HL-60 (cell line): ENCODE measurements at regions not wholly inside any gene's neighbourhood (a gene's known extent, or its start where the extent isn't known, plus 50 kb on each side); places are given as distances from the start of the nearest gene placed in this dataset.

ENCODE experiments used
- DNase-seq, 2 experiments: peaks; one replicate each; pipeline ENCODE4 v3.0.0-alpha.2; 2010 to 2020; ENCODE audit warnings: low read depth in 1 of 2, low spot score in 1 of 2
- H3K27ac ChIP-seq: fragments of 250-450 bp; sonication (Bioruptor Pico); replicated peaks from 2 replicates; pipeline ENCODE4 v1.5.1; 2020; ENCODE audit warnings: mild to moderate bottlenecking, moderate library complexity
- H3K27me3 ChIP-seq: fragments of 250-450 bp; sonication (Bioruptor Pico); 2 replicates; pipeline ENCODE4 v1.5.1; 2021; ENCODE audit warnings: mild to moderate bottlenecking, moderate library complexity; ENCODE audit not compliant: insufficient read depth, poor library complexity, severe bottlenecking
- H3K4me3 ChIP-seq: replicated peaks from 2 replicates; pipeline ENCODE4 v1.5.1; 2011; ENCODE audit warnings: mild to moderate bottlenecking, control low read depth, low read length; ENCODE audit not compliant: insufficient read depth
- CTCF ChIP-seq: IDR thresholded peaks from one replicate; pipeline ENCODE4 v1.5.1; 2011; ENCODE audit warnings: low read length, control low read depth, inconsistent platforms; ENCODE audit not compliant: insufficient read depth
- GABPA ChIP-seq: IDR thresholded peaks from 2 replicates; pipeline ENCODE4 v1.6.1; 2012; ENCODE audit warnings: low read depth
- POLR2AphosphoS5 ChIP-seq: IDR thresholded peaks from 2 replicates; pipeline ENCODE4 v1.6.1; 2012; ENCODE audit warnings: low read depth
- REST ChIP-seq: IDR thresholded peaks from 2 replicates; pipeline ENCODE4 v1.6.1; 2012; ENCODE audit warnings: low read depth; ENCODE audit not compliant: insufficient replicate concordance
- SPI1 ChIP-seq: IDR thresholded peaks from 2 replicates; pipeline ENCODE4 v1.6.1; 2012; ENCODE audit warnings: low read depth, mild to moderate bottlenecking, borderline replicate concordance

GRCh38 chr11:112516755-112517154, 256.1 kb upstream of the PLET1 start:
- no peak for DNase-seq
- H3K27me3 ChIP-seq: no peaks in the 10 kb centered on the region

GRCh38 chr11:112518371-112518770, 257.7 kb upstream of the PLET1 start:
- H3K4me3 ChIP-seq: no peak overlapping the region
- no peak overlapping the region for H3K27ac ChIP-seq
- DNase-seq: no peak
- no peaks in the 10 kb centered on the region for H3K27me3 ChIP-seq
- TF ChIP-seq REST: no peak
- no peak for TF ChIP-seq GABPA
- no peak for TF ChIP-seq POLR2AphosphoS5
- no peak for TF ChIP-seq CTCF
- no peak for TF ChIP-seq SPI1

More at GRCh38 chr11:112516755-112517154, 256.1 kb upstream of the PLET1 start:
- Histone ChIP-seq H3K4me3 (no peak overlapping the region), H3K27ac (no peak overlapping the region)
- TF ChIP-seq POLR2AphosphoS5 (no peak), SPI1 (no peak), CTCF (no peak), GABPA (no peak), REST (no peak)

GRCh38 chr11:112519751-112520150, 259.1 kb upstream of the PLET1 start:
- Histone ChIP-seq H3K4me3 (no peak overlapping the region), H3K27me3 (no peaks in the 10 kb centered on the region), H3K27ac (no peak overlapping the region)
- no peak for DNase-seq
- TF ChIP-seq GABPA (no peak), POLR2AphosphoS5 (no peak), SPI1 (no peak), CTCF (no peak), REST (no peak)
